ENCODE measurements at regions not wholly inside any gene's neighbourhood (a gene's known extent, or its start where the extent isn't known, plus 50 kb on each side); places are given as distances from the start of the nearest gene placed in this dataset.

DNA sequence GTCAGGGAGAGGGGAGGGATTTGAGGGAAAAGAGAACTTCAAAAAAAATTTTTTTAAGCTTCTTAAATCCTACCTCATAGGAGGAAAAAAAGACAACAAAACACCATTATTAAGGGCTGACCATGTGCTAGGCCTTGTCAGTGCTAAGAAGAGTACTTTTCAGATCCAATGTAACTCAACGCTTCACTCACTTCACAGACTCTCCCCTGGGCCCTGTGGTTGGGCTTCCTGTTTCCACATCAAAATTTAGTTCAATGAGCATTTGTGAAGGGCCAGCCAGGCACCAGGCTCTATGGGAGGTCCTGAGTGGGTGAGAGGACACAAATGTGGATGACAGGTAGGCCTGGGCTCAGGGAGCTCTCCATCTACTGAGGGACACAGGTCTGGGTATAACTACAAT, 249.8 kb downstream of the PTEN start (continued):
- 0 out of 2 replicates have a peak, but pooled peaks have one; percentile 26 for TF ChIP-seq RAD21 (IDR thresholded peaks at IDR 0.05; ENCODE audit: insufficient read depth, low read depth, low read length)
- no peak for TF ChIP-seq ZBED1 (IDR thresholded peaks at IDR 0.05; ENCODE audit: borderline replicate concordance)
- TF ChIP-seq SP1 (IDR thresholded peaks at IDR 0.05; ENCODE audit: low read depth, low read length): no peak
- no peak for TF ChIP-seq HDAC2 (IDR thresholded peaks at IDR 0.05)
- no peak for TF ChIP-seq CEBPB (IDR thresholded peaks at IDR 0.05; ENCODE audit: borderline replicate concordance in 1 of 2, low read depth in 2 of 2, low read length in 2 of 2)
- no peak for TF ChIP-seq ZNF207 (IDR thresholded peaks at IDR 0.05; ENCODE audit: borderline replicate concordance)
- TF ChIP-seq RELA (IDR thresholded peaks at IDR 0.05; ENCODE audit: borderline replicate concordance, partially characterized antibody): no peak
- no peak for TF ChIP-seq RFX5 (IDR thresholded peaks at IDR 0.05; ENCODE audit: low read depth, low read length)
- TF ChIP-seq NR2C2 (IDR thresholded peaks at IDR 0.05; ENCODE audit: borderline replicate concordance, control insufficient read depth, insufficient read length, low read depth): no peak
- TF ChIP-seq, protein P1, sequence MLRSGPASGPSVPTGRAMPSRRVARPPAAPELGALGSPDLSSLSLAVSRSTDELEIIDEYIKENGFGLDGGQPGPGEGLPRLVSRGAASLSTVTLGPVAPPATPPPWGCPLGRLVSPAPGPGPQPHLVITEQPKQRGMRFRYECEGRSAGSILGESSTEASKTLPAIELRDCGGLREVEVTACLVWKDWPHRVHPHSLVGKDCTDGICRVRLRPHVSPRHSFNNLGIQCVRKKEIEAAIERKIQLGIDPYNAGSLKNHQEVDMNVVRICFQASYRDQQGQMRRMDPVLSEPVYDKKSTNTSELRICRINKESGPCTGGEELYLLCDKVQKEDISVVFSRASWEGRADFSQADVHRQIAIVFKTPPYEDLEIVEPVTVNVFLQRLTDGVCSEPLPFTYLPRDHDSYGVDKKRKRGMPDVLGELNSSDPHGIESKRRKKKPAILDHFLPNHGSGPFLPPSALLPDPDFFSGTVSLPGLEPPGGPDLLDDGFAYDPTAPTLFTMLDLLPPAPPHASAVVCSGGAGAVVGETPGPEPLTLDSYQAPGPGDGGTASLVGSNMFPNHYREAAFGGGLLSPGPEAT (IDR thresholded peaks at IDR 0.05; ENCODE audit: low read depth): no peak
- TF ChIP-seq SMAD1 (IDR thresholded peaks at IDR 0.05; ENCODE audit: low read depth, partially characterized antibody): no peak
- TF ChIP-seq, protein P2, sequence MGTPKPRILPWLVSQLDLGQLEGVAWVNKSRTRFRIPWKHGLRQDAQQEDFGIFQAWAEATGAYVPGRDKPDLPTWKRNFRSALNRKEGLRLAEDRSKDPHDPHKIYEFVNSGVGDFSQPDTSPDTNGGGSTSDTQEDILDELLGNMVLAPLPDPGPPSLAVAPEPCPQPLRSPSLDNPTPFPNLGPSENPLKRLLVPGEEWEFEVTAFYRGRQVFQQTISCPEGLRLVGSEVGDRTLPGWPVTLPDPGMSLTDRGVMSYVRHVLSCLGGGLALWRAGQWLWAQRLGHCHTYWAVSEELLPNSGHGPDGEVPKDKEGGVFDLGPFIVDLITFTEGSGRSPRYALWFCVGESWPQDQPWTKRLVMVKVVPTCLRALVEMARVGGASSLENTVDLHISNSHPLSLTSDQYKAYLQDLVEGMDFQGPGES (IDR thresholded peaks at IDR 0.05): no peak
- TF ChIP-seq SREBF1 (IDR thresholded peaks at IDR 0.05; ENCODE audit: low read length): no peak
- no peak for TF ChIP-seq JUND (IDR thresholded peaks at IDR 0.05; ENCODE audit: low read depth, low read length)
- TF ChIP-seq HDAC6 (IDR thresholded peaks at IDR 0.05; ENCODE audit: unreplicated experiment): no peak
- TF ChIP-seq ZNF24 (IDR thresholded peaks at IDR 0.05): no peak
- no peak for TF ChIP-seq ESRRA (IDR thresholded peaks at IDR 0.05; ENCODE audit: low read length)
- no peak for TF ChIP-seq CHD1 (IDR thresholded peaks at IDR 0.05; ENCODE audit: low read depth, low read length)
- TF ChIP-seq SREBF2 (IDR thresholded peaks at IDR 0.05; ENCODE audit: low read length): no peak
- TF ChIP-seq POLR2A (IDR thresholded peaks at IDR 0.05; ENCODE audit: low read depth, low read length): no peak
- peak; percentile 89 for TF ChIP-seq RUNX3 (IDR thresholded peaks at IDR 0.05; ENCODE audit: low read length)
- peak; percentile 21; the same call in 1 of the 2 replicates for TF ChIP-seq SPI1 (IDR thresholded peaks at IDR 0.05; ENCODE audit: borderline replicate concordance, insufficient read depth, low read depth, low read length)
- no peak for TF ChIP-seq EZH2 (IDR thresholded peaks at IDR 0.05; ENCODE audit: borderline replicate concordance, control insufficient read depth, low read depth, low read length)
- no peak; the same call in 1 of the 2 replicates for TF ChIP-seq JUNB (IDR thresholded peaks at IDR 0.05)
- no peak for TF ChIP-seq HCFC1 (IDR thresholded peaks at IDR 0.05; ENCODE audit: low read length)
- no peak for TF ChIP-seq SUZ12 (IDR thresholded peaks at IDR 0.05; ENCODE audit: unreplicated experiment)
- no peak for TF ChIP-seq ATF2 (IDR thresholded peaks at IDR 0.05; ENCODE audit: low read length)
- no peak for TF ChIP-seq NFXL1 (IDR thresholded peaks at IDR 0.05; ENCODE audit: borderline replicate concordance)
- peak; percentile 74 for TF ChIP-seq EED (IDR thresholded peaks at IDR 0.05; ENCODE audit: low read depth)
- peak; percentile 20 to 56; a peak in 3 of 4 replicates for TF ChIP-seq IKZF2 (IDR thresholded peaks at IDR 0.05)

Measured in GM12878 (cell line).